Kidney tubule cell (primary cell): ENCODE measurements at regions not wholly inside any gene's neighbourhood (a gene's known extent, or its start where the extent isn't known, plus 50 kb on each side); places are given as distances from the start of the nearest gene placed in this dataset.
"Not testable (repeated sequence)": the region's sequence is repeated elsewhere in the genome, so short reads cannot be mapped to it uniquely, and the experiment has no call there.

Experiments
- DNase-seq: peaks from one replicate; pipeline ENCODE4 v3.0.0-alpha.2; 2018; ENCODE audit warnings: low spot score

DNA sequence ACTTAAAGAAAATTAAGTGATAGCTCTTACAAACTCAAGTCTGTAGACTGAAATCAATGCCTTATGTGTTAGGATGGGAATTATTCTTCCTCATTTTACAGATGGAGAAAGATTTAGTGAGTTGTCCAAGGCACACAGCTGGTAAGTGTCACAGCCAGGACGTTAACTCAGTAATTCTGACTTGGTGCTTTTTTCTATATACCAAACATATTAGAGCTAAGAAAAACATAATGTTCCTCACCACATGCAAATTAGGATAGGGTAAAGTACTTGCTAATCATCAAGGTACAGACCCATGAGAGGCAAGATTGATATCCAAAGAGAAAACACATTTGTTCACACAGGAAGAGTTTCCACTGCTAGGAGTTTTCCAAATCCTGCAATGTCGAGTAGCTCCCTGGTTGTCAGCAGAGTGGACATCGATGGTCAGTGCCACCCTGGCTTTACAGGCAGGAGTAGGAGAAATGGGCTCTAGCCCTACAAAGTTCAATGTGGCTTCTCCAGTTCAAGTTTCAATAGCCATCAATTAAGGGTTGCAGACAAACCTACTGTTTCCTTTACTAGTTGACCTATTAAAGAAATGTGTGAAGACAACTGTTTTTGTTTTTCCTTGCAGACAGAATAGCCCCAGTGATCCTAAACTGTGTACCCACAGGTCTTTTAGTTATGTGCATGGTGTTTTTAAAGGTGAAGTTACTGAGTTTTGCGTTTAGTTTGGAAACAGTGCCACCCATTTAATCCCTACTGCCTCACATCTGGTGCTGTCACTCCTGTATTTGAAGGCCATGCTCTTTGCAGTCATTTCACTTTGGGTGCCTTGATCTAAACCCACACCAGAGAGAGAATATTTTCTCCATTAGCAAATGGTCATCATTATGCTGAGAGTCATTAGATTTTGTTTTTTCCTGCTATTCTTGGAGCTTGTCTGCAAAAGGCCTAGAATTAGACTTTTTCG lies 460.8 kb upstream of the SMARCA2 start:
- no peak for DNase-seq

DNA sequence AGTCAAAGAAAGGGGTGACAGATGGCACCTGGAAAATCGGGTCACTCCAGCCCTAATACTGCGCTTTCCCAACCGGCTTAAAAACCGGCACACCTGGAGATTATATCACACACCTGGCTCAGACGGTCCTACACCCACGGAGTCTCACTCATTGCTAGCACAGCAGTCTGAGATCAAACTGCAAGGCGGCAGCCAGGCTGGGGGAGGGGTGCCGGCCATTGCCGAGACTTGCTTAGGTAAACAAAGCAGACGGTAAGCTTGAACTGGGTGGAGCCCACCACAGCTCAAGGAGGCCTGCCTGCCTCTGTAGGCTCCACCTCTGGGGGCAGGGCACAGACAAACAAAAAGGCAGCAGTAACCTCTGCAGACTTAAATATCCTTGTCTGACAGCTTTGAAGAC lies 456.5 kb upstream of the SMARCA2 start:
- not testable (repeated sequence) for DNase-seq

DNA sequence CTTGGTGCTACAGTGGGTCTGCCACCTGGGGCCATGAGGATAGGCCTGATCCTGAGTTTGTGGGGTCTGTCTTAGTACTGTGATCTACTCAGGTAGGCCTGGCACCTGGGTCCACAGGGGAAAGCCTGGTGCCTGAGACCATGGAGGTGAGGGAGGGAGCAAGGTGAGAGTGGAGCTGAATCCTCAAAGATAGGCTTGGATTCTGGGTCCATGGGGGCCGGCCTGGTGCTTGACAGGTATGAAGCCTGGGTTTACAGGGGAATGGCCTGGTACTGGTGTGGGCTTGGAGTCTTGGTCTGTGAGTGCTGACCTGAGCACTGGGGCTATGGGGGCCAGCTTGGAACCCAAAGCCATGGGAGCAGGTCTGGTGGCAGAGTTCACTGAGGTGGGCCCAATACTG lies 439.2 kb upstream of the SMARCA2 start:
- DNase-seq = no peak

DNA sequence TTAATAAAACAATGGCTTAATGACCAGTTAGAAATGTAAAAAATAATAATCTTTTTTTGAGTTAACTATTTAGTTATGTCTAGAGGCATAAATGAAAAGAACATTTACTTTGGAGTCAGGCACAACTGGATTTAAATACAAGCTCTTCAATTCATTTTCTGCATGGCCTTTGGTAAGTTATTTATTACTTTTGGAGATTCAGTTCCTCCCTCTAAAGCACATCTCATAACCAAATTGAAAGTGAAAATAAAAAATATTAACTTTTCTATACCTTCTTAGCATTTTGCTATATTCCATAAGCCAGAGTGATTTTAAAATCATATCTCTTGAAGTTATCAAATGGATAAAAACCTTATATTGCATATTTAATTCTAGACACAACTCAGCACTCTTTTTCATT lies 434.9 kb upstream of the SMARCA2 start:
- DNase-seq = no peak

DNA sequence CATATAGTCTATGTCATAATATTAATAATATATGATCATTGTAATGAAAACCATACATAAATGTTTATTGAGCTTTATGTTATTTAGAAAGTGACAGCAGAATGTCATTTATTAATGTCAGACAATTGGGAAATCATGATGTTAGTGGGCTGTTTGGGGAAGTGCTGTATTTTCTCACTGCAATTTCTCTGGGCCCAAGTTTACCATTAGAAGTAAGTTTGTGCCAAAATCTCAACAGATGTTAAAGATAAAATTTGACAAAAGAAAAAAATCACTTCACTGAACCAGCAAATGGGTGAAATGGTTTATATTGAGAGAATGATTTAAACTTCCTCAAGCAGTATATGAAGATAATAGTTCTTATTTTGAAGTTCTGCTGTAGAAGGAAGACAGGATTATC lies 433.2 kb upstream of the SMARCA2 start:
- no peak for DNase-seq

DNA sequence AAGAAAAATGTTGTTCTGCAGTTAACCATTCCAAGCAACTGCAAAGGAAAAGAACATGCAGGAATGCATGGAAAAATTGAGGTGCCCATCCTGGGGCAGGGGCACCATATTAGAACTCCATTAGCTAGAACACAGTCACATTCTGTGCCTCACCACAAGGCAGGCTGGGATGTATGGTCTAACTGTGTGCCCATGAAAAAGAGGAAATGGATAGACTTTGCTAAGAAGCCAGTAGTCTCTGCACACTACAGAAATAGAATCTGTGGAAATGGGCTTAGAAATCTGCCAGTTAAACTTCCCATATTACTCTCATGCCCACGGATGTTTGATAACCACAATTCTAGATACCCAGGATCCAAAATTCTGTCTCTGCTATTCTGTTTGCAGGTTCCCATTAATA lies 423.8 kb upstream of the SMARCA2 start:
- no peak for DNase-seq

DNA sequence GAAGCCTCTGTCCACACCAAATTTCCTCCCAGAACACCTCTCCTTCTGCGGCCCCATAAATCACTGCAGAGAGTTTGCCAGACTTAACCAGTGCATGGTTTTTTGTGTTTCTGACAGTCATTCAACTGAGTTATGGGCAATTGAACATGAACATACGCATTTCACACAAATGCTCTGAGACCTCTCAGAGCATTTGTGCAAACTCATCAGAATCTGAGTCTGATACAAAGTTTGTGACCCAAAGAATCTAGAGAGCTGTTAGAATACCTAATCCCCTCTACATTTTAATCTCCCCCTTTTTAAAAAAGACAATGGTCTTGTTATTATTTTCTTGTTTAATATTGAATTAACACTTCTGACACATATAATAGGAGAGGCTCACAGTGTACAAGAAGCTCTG lies 416.9 kb upstream of the SMARCA2 start:
- DNase-seq = no peak

DNA sequence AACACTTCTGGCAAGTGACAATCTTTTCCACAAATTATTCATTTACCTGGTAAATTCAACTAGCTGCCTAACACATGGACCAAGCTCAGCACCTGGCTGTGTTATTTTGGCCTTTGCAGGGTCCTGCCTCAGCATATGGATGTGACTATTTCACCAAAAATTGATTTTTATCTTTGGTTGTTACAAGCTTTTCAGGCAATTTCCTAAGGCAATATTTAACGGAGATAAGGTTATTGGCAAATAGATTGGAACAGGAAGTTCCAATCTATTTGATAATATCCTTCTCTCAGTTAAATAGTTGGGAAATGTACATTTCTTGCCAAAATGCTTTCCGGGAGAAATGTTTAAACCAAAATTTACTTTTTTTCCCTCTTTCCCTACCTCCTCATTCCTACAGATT lies 415.2 kb upstream of the SMARCA2 start:
- no peak for DNase-seq

DNA sequence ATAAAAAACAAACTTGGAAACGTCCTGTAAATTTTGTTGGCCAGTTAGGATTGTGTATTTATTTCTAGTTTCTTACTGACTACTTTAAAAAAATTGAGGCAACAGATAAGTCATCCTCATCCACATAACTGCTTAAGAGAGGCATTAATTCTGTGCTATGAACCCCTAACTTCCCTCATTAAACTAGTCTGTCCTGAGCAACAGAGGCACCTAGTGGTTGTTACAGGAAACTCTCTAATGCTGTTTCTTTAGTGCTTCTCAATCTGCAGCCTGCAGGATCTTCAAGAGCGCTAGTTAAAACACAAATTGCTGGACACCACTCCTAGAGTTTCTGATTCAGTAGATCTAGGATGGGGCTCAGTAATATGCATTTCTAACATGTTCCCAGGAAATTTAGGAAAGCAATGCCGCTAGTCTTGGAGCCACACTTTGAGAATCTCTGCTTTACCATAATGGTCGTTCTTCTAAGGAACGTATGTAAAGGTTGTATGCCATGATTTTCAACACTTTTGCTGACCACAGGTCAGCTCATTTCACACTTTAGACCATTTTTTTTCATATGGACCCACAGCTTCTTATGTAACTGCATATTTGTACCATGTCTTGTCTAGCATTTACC lies 410.1 kb upstream of the SMARCA2 start:
- peak; percentile 42 for DNase-seq

DNA sequence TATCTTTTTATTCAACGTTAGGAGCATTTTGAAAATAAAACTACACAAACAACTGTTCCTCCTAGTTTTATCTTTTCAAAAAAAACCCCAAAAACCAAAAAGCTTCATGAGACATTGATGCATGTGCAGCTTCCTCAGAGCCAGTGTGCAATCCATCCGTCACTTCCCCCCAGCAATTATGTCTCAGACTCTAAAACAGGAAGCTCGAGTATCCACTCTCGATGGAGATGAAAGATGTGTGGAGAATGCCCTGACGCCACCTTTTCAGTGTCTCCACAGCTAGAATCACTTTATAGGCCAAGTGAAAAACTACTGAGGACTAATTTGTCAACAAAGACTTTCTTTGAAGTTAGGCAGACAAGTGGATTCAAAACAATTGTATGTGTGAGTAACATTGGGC lies 408.9 kb upstream of the SMARCA2 start:
- no peak for DNase-seq

DNA sequence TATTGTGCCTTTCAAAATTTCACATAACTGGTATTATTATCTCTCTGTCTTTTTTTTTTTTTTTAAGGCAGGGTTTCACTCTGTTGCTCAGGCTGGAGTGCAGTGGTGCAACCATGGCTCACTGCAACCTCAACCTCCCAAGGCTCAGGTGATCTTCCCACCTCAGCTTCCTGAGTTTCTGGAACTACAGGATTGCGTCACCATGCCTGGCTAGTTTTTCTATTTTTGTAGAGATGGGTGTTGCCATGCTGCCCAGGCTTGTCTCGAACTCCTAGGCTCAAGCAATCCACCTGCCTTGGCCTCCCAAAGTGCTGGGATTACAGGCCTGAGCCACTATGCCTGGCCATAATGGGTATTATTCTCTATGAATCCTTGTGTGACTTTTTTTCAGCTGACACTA lies 402.3 kb upstream of the SMARCA2 start:
- no peak for DNase-seq

DNA sequence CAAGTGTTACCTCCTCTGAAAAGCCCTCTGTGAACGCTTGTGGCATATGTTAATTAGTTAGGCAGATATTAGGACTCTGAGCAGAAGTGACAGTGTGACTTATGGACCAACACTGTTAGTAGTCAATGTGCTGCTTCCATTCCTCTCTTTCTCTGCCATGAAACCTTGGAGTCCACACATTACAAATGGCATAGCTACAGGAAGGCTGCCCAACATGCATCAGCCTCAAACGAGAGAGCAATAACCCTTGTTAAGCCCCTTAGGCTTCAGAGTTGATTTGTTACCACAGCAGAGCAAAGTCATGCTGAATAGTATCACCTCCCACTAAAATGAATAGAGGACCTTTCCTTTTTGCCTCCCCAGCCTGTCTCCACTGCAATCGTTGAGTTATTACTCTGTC lies 397.7 kb upstream of the SMARCA2 start:
- DNase-seq = no peak

DNA sequence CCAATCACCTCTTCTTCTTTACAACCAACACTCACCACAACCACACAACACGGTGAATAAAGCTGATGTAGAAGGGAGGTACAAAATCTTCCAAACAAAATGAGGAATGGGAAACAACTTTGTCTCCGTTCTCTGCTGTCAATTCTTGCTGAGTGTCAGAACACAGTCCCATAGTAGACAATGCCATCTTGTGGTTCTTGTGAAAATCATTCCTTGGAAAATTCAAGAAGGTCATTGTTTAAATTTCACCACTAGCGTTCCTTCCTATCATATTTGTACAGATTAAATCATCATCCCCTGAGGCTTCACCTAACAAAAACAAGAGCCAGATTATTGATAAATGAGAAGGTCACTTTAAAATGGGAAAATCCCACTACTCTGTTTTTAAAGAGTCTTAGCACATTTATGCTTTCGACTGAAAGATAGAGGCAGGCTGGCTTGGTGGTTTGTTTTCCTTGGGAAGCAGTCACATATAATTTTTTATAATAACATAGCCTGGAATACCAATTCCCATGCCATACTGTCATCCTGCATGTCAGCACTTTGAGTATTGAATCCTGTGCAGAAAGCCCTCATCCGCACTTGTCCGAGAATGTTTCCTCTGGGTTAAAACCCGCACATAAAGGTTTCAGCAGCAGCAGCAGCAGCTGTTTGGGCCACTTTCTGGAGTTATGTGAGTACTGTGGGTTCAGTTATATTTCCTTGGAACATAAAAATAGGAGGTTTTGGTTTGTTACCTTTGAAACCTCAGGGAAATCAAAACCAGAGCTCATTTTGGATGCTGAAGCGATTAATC lies 395.0 kb upstream of the SMARCA2 start:
- peak; percentile 3 for DNase-seq

DNA sequence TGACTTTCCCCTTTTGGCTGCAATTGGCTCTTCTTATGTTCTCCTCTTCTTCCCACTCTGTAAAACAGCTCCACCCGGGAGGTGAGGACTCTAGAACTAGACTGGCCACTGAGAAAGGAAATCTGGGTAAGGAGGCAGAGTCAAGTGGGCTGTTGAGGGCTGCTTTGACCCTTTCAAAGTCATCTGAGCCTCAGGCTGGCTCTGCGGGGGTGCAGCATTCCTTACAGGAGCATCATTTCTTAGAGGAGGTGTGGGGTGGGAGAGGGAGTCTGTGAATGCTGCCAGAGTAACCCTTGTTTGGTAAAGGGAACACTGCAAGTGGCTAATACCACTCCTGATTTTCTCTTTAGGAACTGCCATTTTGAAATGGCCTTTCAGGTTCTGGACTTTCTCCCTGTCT lies 377.7 kb upstream of the SMARCA2 start:
- DNase-seq = no peak

DNA sequence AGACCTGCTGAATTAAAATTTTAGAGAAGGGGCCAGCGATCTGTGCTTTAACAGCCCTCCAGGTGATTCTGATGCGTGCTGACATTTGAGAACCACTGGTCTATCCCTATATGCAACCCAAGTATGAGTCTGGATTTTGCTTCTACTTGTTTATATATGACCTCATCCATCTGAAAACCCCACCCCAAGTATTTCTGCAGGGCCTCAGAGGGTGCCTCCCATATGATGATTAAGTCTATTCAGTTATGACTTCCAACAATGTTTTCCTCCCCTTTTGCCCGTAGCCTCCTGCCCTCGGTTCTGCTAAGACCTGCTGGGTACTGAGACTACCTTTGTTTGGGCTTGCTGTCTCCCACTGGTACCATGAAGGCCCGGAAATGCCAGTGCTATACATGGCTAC lies 376.0 kb upstream of the SMARCA2 start:
- DNase-seq = no peak

DNA sequence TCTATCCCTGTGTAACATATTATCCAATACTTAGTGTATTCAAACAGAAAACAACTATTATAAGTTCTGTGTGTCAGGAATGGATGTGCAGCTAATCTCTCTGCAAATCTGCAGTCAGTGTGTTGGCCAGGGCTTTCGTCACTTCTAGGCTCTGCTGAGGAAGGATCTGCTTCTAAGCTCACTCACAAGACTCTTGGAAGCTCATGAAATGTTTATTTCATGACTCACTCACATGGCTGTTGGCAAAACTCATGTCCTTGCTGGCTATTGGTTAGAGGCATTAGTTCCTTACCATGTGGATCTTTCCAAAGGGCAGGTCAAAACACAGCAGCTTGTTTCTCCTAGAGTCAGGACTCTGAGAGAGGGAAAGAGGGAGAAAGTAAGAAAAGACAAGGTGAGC lies 367.4 kb upstream of the SMARCA2 start:
- DNase-seq = peak; percentile 31

DNA sequence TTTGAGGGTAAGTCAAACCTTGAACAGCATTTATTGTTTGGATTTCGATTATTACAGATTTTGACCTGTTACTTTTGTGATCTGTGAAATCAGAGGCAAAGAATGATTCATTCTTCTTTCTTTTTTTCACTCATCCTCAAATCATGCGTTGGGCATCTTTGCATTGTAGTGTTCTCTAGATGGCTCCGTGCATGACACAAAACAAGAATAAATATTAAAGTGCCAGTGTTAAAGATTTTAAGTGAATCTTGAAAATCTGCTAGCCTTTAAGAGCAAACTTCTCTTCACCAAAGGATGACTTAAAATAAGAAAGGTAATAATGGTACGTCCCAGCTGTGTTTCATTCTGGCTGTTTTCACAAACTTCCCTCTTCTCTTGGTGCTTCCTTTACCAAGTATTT lies 361.9 kb upstream of the SMARCA2 start:
- no peak for DNase-seq

DNA sequence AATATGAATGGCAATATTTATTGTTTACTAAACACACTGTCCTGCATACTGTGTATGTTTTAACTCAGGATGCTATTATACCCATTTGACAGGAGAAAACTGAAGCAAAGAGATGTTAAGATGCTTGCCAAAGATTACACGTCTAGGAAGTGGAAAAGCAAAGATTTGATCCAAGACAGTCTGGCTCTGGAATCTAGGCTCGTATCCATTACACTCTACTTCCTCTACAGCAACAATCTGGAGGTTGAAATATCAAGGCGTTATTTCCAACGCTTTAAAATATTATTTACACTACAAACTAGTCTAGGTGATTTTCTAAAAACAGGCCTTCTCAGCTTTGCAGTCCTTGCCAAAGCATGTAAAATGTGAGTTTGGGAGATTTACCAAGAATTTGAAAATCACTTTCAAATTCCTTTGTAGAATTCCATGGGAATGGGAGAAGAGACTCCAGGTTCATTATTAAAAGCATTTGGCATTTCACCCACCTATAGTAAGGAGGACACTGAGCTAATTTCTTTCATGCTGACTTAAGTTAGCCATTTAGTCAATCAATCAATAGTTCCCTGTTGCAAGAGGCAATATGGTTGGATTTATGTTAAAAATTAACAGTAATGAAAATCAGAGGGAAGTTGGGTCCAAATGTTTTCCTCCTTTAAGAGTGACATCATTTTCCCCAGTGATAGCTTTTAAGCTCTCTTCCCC lies 356.3 kb upstream of the SMARCA2 start:
- no peak for DNase-seq

DNA sequence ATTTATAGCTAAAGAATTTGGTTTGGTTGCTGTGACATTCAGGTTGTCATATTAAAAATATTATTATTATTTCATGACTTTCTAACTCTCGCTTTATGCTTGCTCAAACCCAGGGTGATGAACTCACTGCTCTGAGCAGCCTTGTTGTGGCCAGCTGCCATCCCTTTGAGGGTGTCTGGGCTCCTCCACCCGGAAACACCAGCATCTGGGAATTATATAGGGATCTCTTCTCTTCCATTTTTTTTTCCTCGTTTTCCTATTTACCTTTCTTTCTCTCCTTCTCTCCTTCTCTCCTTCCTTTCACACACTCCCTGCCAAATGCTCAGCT lies 355.8 kb upstream of the SMARCA2 start:
- DNase-seq = no peak

DNA sequence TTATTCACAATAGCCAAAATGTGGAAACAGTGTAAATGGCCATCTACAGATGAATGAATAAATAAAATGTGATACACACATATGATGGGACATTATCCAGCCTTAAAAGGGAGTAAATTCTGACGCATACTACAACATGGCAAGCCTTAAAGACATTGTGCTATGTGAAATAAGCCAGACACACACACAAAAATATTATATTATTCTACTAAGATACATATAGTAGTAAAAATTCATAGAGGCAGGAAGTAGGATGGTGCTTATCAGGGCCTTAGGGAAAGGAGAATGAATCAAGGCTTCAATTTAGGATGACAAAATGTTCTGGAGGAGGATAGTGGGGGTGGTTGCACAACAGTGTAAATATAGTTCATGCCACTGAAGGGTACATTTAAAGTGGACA lies 346.7 kb upstream of the SMARCA2 start:
- no peak for DNase-seq

DNA sequence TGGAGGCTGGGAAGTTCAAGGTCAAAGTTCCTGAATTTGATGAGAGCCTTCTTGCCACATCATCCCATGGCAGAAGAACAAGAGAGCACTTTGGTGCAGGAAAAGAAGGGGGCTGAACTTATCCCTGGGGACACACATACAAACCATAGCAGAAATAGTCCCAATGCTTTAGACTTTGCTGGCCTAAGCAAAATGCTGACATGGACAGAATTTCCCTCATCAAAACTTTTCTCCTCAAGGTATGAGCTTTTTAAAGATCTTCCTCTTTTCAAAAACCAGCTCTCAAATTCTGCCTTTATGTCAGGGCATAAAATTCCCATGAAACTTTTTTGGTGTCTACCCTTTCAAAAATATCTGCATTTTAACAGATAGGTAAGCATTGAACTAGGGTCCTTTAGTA lies 341.8 kb upstream of the SMARCA2 start:
- no peak for DNase-seq

DNA sequence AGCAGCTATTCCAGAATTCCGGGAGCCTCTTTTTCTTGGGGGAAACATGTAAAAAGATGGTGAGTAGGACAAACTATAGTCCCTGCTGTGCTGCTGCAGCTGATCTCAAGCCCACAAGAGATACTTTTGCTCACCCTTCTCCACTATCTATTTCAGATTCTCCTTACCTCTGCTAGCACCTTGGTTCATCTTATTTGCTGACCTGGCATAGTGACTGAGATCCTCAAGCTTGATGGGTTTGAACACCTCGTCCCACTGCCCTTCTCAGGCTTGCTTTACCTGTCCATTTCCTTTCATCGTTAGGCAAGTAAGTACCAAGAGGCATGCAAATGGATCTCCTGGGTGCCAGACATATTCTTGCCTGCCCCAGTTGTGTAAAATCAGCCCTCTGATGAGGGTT lies 338.4 kb upstream of the SMARCA2 start:
- DNase-seq = no peak
